ENCODE measurements at regions not wholly inside any gene's neighbourhood (a gene's known extent, or its start where the extent isn't known, plus 50 kb on each side); places are given as distances from the start of the nearest gene placed in this dataset.

DNA sequence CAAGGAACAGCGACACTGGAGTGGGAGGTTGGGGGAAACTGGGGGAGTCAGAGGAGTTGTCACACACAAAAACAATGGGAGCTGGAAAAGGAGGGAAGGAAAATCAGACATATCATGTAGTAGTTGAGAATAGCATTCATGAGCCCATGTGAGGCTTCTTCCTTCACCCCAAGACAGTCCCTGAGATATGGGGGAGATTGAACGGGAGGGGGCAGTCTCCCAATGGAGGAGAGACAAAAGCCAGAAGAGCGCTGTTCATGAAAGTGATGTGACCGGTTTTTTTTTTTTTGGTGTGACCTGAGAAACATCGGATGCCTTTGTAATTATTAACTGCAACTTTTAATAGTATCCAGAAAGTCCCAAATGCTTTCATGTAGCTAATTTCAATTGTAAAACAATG is 631.8 kb upstream of the KLF12 start:
- no peaks in the 10 kb centered on the region for H3K4me1 ChIP-seq
- TF ChIP-seq POLR2A (IDR thresholded peaks at IDR 0.05) (no peak), POLR2AphosphoS5 (IDR thresholded peaks at IDR 0.05; ENCODE audit: insufficient read depth in 1 of 2, low read depth in 1 of 2) (no peak)
- TF ChIP-seq, protein P1, sequence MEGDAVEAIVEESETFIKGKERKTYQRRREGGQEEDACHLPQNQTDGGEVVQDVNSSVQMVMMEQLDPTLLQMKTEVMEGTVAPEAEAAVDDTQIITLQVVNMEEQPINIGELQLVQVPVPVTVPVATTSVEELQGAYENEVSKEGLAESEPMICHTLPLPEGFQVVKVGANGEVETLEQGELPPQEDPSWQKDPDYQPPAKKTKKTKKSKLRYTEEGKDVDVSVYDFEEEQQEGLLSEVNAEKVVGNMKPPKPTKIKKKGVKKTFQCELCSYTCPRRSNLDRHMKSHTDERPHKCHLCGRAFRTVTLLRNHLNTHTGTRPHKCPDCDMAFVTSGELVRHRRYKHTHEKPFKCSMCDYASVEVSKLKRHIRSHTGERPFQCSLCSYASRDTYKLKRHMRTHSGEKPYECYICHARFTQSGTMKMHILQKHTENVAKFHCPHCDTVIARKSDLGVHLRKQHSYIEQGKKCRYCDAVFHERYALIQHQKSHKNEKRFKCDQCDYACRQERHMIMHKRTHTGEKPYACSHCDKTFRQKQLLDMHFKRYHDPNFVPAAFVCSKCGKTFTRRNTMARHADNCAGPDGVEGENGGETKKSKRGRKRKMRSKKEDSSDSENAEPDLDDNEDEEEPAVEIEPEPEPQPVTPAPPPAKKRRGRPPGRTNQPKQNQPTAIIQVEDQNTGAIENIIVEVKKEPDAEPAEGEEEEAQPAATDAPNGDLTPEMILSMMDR (IDR thresholded peaks at IDR 0.05): no peak
- DNase-seq (ENCODE audit: extremely low spot score in 2 of 2): no peak
- H3K27ac ChIP-seq: no peak overlapping the region
- no peaks in the 10 kb centered on the region for H3K36me3 ChIP-seq
- intact Hi-C loops (cut with DNase I): no loop called here
- H3K27me3 ChIP-seq: no peaks in the 10 kb centered on the region
- no peak overlapping the region for H3K4me3 ChIP-seq
- no peaks in the 10 kb centered on the region for H3K9me3 ChIP-seq

DNA sequence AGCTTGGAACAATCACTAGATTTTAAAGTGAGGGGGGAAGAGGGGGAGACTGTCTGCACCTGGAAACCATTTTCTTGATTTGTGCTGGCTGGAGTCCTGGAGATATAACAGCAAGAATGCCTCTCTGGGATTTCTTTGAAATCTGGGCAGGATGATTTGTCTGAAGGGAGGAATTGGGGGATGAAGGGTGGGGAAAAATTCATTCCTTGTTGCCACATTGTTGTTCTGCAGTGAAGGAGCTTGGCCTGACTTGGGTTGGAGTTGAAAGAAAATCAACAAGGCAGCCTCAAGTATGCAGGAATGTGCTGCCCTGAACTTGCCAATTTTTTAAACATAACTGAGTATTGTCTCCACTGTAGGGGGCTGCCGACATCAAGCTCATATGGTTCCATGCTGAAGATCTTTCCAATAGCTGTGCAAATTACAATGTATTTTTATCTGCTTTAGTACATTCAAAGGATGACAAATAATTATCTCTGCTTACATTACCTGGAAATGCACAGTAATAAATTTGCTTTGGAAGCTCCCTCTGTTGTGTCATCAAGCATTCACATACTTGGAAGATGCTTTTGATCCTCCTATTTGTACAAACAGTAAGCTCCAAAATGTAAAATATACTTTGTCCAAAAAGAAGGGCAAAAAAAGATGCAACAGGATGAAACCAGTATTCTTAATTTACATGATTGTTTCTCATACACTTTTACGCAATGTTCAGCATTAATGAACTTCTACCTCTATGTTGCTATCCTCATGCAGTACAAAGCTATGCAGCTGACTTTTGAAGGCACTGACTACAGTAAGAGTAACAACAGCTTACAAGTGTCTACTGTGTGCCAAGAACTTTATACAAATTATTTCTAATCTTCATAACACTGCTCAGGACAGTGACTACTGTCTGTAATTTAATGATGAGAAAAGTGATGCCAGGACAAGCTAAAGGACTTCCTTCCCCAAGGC is 627.9 kb upstream of the KLF12 start:
- DNase-seq (ENCODE audit: extremely low spot score in 2 of 2): no peak
- intact Hi-C loops (cut with DNase I): no loop called here
- no peak overlapping the region for H3K27ac ChIP-seq
- no peaks in the 10 kb centered on the region for H3K4me1 ChIP-seq
- H3K36me3 ChIP-seq: no peaks in the 10 kb centered on the region
- no peaks in the 10 kb centered on the region for H3K9me3 ChIP-seq
- no peaks in the 10 kb centered on the region for H3K27me3 ChIP-seq
- H3K4me3 ChIP-seq: no peak overlapping the region
- TF ChIP-seq POLR2A (IDR thresholded peaks at IDR 0.05) (no peak), POLR2AphosphoS5 (IDR thresholded peaks at IDR 0.05; ENCODE audit: insufficient read depth in 1 of 2, low read depth in 1 of 2) (no peak)
- TF ChIP-seq, protein P1 (IDR thresholded peaks at IDR 0.05): no peak

DNA sequence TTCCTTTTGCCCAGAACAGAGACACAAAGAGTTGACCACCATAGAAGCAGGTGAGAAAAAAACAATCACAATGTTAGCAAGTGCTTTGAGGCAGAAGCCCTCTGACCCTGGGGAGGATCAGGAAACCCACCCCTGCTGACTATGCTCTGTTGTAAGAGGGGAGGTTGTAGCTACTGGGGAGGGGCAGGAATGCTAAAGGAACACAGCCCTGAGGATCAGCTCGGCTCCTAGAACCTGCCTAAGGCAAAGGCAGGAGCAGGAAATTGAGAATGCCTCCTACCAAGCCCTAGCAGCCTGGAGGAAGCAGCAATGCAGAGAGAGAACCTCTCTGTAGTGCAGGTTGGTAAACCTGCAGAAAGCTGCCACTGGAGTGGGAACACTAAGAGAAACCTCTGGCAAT is 624.0 kb upstream of the KLF12 start:
- Histone ChIP-seq H3K4me3 (no peak overlapping the region), H3K4me1 (no peaks in the 10 kb centered on the region), H3K9me3 (no peaks in the 10 kb centered on the region), H3K27ac (no peak overlapping the region), H3K27me3 (no peaks in the 10 kb centered on the region), H3K36me3 (no peaks in the 10 kb centered on the region)
- DNase-seq (ENCODE audit: extremely low spot score in 2 of 2): no peak
- intact Hi-C loops (cut with DNase I): no loop called here
- TF ChIP-seq, protein P1 (IDR thresholded peaks at IDR 0.05): no peak
- TF ChIP-seq POLR2AphosphoS5 (IDR thresholded peaks at IDR 0.05; ENCODE audit: insufficient read depth in 1 of 2, low read depth in 1 of 2) (no peak), POLR2A (IDR thresholded peaks at IDR 0.05) (no peak)

DNA sequence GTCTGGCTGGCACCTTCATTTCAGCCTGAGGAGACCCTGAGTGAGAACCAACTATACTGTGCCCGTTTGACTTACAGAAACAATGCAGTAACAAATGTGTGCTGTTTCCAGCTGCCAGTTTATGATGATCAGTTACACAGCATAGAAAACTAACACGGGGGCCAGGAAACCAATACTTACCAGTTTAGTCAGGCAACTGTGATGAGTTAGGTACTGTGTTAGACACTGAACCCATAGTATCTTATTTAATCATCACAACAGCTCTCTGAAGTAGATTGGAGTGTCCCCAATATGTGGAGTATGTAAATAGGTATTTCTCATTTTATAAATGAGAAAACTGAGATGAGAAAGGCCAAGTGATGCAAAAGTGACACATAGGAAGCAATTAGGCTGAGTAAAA is 620.9 kb upstream of the KLF12 start:
- Histone ChIP-seq H3K27me3 (no peaks in the 10 kb centered on the region), H3K4me3 (no peak overlapping the region), H3K9me3 (no peaks in the 10 kb centered on the region), H3K27ac (no peak overlapping the region), H3K36me3 (no peaks in the 10 kb centered on the region), H3K4me1 (no peaks in the 10 kb centered on the region)
- TF ChIP-seq, protein P1 (IDR thresholded peaks at IDR 0.05): no peak
- TF ChIP-seq POLR2AphosphoS5 (IDR thresholded peaks at IDR 0.05; ENCODE audit: insufficient read depth in 1 of 2, low read depth in 1 of 2): no peak
- intact Hi-C loops (cut with DNase I): no loop called here
- DNase-seq (ENCODE audit: extremely low spot score in 2 of 2): no peak

DNA sequence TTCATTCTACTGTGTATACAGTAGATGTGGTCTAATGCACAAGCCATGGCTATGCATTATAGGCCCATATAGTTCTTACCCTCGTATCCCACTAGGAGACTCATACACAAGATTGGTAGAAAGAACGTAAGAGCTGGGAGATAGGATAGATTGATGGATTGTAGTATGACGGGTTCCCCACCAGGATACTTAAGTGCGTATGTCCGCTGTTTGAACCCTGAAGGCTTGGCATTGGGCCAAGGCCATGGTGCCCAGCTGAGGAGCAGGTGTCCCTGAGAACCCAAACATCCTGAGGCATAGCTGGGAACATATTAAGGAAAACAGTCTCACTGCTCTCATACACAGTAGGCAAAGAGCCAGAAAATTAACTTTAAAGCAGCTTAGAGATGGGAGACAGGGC is 617.5 kb upstream of the KLF12 start:
- no peak overlapping the region for H3K4me3 ChIP-seq
- no peaks in the 10 kb centered on the region for H3K27me3 ChIP-seq
- no peak overlapping the region for H3K27ac ChIP-seq
- intact Hi-C loops (cut with DNase I): no loop called here
- TF ChIP-seq POLR2A (IDR thresholded peaks at IDR 0.05) (no peak), POLR2AphosphoS5 (IDR thresholded peaks at IDR 0.05; ENCODE audit: insufficient read depth in 1 of 2, low read depth in 1 of 2) (no peak)
- H3K36me3 ChIP-seq: no peaks in the 10 kb centered on the region
- no peaks in the 10 kb centered on the region for H3K9me3 ChIP-seq
- no peaks in the 10 kb centered on the region for H3K4me1 ChIP-seq
- DNase-seq (ENCODE audit: extremely low spot score in 2 of 2): no peak
